ENCODE measurements at regions not wholly inside any gene's neighbourhood (a gene's known extent, or its start where the extent isn't known, plus 50 kb on each side); places are given as distances from the start of the nearest gene placed in this dataset.
A peak's percentile ranks its signal among the peaks of the same experiment; 100 is the strongest.
"Not testable (repeated sequence)": the region's sequence is repeated elsewhere in the genome, so short reads cannot be mapped to it uniquely, and the experiment has no call there.

GRCh38 chr4:107391630-107392028 lies 328.4 kb downstream of the PAPSS1 start:
- DNase-seq = no peak

GRCh38 chr4:107391009-107391629 lies 328.9 kb downstream of the PAPSS1 start:
- no peak for DNase-seq

DNA sequence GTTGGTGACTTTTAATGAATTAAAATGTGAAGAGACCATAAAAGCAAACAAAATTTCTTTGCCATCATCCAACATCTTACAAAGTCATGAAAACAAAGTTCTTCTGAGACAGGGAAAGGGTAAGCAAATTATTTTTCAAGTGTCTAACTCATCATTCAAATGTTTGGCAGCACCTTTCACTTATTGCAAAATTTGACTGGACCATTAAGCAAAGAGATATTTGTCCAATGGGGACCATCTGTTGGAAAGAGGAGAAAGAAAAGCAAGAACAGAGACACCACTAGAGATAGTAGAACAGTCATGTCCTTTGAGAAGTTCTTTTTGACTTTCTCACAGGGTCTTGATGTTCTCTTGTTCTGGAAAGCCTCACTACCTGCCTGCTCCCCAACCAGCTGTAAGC lies 330.1 kb downstream of the PAPSS1 start:
- no peak for DNase-seq

DNA sequence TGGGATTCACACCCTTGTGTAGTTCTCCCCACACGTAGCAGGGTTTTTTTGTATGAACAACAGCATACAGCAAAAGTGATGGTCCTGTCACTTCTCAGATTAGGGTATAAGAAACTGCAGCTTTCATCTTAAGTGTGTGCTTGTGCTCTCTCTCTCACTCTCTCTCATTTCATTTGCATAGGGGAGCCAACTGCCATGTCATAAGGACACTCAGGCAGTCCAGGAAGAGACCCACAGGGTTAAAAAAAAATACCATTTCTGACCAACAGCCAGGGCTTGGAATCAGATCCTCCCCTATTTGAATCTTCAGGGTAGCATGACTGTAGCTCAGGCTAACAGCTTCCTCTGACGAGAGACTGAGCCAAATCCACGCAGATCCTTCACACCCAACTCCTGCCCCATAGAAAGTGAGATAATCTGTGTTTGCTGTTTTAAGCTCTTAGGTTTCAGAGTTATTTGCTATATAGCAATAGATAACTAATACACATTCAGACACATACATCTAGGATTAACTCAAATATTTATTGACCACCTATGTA lies 331.2 kb downstream of the PAPSS1 start:
- DNase-seq = no peak

DNA sequence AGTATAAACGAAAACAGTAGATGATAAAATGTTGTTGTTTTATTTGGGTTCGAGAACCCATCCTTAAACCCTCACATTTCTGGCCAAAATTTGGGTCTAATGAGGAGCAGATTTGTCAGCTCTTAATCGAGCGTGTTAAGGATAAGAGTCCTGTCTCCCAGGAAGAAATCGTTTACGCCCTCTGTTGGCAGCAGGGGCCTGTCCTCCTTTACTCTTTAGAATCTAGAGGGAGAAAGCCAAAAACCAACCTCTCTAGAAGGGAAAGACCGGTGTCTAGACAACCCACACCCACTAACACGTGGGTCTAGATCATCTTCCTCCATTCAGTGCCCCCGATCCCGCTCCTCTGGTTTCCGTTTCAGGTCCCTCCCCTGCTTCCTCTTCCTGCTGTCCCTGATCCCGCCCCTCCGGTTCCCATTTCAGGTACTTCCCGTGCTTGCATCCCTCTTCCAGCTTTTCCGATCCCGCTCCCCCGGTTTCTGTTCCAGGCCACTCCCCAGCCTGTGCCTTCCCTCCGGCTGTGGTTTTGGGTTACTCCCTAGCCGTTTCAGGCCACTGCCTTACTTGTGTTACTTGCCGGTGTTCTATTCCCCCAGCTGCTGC lies 339.1 kb downstream of the PAPSS1 start:
- no peak for DNase-seq

GRCh38 chr4:107380190-107380589 lies 339.8 kb downstream of the PAPSS1 start:
- DNase-seq = no peak

DNA sequence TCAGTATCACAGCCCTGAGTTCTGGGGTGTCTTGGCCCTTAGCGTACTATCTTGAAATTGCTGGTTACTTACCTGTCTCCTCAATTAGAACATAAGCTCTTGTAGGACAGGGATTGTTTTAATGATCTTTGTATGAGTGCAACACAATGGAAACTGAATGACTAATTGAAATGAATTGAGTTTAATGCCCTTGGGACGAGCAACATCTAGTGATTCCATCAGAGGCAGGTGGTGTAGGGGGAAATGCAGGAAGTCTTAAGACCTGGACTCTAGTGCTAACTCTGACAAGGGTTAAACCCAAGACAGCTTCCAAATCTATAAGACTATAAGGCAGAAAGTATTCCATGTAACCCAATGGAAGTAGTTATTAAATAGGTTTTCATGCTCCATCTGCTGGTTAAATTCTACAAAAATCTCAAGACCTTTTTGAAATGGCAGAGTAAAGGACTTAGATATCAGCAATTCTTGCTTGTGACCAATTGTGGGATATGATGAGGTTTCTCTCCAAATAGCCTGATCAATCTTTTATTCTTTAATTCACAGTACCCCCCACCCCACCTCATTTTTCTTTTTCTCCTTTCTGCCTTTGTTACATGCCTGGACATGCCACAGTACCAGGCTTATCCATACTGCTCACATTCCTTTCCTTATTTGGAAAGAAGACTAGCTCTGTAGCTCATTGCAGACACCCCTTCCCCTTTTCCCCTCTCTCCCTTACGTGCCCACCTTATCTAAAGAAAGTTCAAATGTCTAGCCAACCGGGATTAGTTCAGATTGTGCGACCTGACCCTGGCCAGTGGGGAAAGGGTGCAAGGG lies 340.8 kb downstream of the PAPSS1 start:
- peak in 2 of 3 donors; percentile 16 to 41 for DNase-seq

- no peak for DNase-seq
Observed at GRCh38 chr4:107376293-107376692, 340.2 kb upstream of the DKK2 start.

GRCh38 chr4:107366900-107367299 lies 330.8 kb upstream of the DKK2 start:
- DNase-seq = no peak

GRCh38 chr4:107366016-107366735 lies 330.1 kb upstream of the DKK2 start:
- DNase-seq = no peak

GRCh38 chr4:107363125-107363524 lies 327.0 kb upstream of the DKK2 start:
- DNase-seq = no peak

DNA sequence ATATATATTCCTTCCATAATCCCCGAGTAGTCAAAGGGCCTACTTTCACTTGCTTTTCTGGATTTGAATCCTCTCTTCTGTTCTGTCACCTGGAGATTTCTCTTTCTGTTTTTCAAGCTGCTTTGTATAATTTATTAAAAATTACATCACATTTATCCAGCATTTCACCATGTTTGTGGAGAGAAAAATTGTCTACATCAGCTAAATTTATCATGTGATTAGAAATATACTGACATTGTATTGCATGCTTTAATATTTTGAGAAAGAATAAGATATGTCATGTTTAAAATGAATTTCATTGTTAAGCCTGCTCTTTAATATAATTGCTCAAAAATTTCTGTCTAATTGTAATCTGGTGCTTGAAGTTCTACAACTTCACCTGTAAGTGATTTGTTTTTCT lies 323.1 kb upstream of the DKK2 start:
- DNase-seq = no peak

- not testable (repeated sequence) for DNase-seq
Observed at GRCh38 chr4:107354304-107354703, 318.2 kb upstream of the DKK2 start.

DNA sequence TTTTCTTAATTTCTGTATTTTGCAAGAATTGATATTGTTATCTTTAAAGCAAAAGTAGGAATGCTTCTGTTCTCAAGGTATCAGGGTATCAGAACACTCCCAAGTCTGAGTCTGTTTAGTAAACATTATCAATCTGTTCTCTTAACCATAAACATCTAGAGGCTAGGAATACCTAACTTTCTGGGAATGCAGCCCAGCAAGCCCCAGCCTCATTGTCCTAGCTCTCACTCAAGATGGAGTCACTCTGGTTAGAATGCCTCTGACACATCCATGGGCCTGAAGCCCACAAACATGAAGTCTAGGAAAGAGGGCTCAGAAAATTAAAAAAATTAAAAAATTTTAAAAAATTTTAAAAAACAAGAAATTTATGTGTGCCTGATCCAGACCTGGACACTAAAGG lies 315.1 kb upstream of the DKK2 start:
- no peak for DNase-seq

- no peak for DNase-seq
Observed at GRCh38 chr4:107349732-107350131, 313.6 kb upstream of the DKK2 start.

DNA sequence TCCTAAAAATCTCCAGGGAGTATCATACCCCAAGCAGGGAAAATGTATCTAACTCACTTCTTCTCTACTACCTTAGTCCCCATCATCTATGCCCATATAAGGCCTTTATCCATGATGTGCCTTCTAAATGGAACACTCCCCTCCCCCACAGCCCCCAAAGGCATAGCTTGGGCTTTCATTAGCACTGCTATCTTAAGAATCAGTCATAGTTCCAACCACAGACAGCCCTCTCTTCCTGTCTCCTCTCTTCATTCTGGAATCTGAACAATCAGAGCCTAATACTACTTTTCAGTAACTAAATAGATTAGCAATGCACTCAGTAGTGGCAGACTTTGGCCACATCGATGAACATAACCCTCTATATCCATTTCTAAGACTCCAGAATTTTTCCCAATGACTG lies 313.2 kb upstream of the DKK2 start:
- peak in 1 of 3 donors; percentile 63 for DNase-seq

DNA sequence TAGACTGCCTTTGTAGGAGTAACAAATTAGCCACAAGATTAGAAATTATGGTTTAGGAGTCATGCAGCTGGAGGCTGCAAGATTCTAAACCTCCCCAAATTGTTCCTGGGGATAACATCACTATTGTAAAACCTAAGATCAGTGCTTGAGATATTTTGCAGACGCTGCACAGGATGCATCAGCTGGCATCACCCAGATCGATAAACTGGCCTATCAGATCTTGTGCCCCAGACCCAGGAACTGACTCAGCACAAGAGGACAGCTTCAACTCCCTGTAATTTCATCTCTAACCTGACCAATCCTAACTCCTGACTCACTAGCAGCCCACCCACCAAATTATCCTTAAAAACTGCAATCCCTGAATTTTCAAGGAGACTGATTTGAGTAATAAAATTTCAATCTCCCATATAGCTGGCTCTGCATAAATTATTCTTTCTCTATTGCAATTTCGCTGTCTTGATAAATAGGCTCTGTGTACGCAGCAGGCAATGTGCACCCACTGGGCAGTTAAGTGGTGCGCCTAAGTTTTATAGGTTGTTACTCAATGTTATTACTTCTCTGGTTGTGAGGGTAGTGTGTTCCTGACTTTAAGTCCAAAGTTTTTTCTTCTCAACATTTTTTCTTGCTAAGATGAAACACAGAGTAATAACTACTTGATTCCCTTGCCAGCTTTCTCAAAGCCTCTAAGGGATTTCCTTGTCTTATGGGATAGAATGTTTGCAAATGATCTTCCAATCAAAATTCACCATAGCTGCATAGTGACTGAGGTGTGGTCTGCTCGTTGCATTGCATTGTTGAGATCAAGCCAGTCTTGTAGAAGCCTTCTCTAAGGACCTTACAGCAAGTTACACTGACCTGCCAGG lies 312.3 kb upstream of the DKK2 start:
- no peak for DNase-seq

DNA sequence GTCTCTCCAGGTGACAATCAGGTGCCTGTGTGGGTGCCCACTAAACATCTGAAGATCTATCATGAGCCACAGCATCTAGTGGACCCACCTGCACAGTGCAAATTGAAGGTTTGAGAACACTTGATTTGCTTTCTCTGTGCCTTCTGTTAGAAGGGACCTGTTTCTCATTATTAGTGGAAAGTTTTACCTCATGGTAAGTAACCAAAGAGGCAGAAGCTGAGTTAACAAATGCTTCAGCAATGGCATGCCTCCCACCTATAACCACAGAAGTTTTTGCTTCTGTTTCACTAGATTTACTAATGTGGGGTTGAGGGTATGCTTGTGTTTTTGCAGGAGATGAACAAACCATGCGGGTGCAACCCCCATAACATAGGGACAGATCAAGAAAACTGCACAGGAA lies 297.4 kb upstream of the DKK2 start:
- DNase-seq = no peak

DNA sequence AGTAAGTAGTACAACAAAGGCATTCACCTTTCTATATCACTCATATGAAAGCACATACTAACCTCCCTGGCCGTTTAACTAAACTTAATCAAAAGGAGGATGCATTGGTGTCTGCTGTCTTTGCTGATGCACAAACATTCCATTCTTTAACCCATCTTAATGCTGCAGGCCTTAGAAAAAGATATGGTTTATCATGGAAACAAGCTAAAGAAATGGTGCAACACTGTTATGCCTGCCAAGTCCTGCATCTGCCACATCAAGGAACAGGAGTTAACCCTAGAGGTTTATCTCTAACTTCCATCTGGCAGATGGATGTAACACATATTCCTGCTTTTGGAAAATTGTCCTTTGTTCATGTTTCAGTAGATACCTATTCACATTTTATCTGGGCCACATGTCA lies 296.5 kb upstream of the DKK2 start:
- DNase-seq = not testable (repeated sequence)

- no peak for DNase-seq
Observed at GRCh38 chr4:107330916-107331315, 294.8 kb upstream of the DKK2 start.

DNA sequence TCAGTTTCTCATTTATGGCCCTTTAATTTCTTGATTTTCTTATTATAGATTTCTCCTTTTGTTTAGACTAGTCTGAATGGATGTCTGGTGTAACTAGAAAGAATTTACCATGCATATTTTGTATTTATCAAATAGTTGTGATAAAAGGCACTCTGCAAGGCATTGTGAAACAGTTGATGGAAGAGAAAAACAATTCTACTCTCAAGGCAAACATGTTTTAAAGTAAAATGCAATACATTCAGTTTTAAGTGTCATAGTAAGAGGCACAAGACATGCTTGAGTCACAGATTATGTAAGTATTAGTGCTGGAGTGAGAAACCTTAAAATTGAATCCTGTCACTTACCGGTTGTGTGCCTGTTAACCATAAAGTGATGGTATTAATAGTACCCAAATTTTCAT lies 283.3 kb upstream of the DKK2 start:
- no peak for DNase-seq

All from muscle of back (tissue), 3 donors.